ENCODE measurements at regions not wholly inside any gene's neighbourhood (a gene's known extent, or its start where the extent isn't known, plus 50 kb on each side); places are given as distances from the start of the nearest gene placed in this dataset.

- Histone ChIP-seq H3K27ac (no peak overlapping the region), H3K36me3 (ENCODE audit: insufficient read depth, low read length) (no peaks in the 10 kb centered on the region), H3K9ac (ENCODE audit: insufficient read length) (no peak overlapping the region), H3K9me3 (ENCODE audit: low read depth, low read length) (no peaks in the 10 kb centered on the region), H3K4me3 (no peak overlapping the region)
- no peak for TF ChIP-seq EZH2 (IDR thresholded peaks at IDR 0.05)
- no peak for DNase-seq (ENCODE audit: low read depth, low spot score)
Observed at GRCh38 chr12:19683178-19683927, 244.1 kb downstream of the AEBP2 start.

GRCh38 chr12:19687371-19687770 is 248.1 kb downstream of the AEBP2 start:
- Histone ChIP-seq H3K4me3 (no peak overlapping the region), H3K9me3 (ENCODE audit: low read depth, low read length) (no peaks in the 10 kb centered on the region), H3K27ac (no peak overlapping the region), H3K36me3 (ENCODE audit: insufficient read depth, low read length) (no peaks in the 10 kb centered on the region), H3K9ac (ENCODE audit: insufficient read length) (no peak overlapping the region)
- no peak for TF ChIP-seq POLR2AphosphoS5 (IDR thresholded peaks at IDR 0.05; ENCODE audit: borderline replicate concordance, low read depth, low read length)
- no peak for TF ChIP-seq EZH2 (IDR thresholded peaks at IDR 0.05)
- TF ChIP-seq FOXP2 (optimal IDR thresholded peaks at IDR 0.05; ENCODE audit: control extremely low read depth, extremely low read length, insufficient read depth), result no peak
- DNase-seq (ENCODE audit: low read depth, low spot score), result no peak

GRCh38 chr12:19688532-19688931 is 249.2 kb downstream of the AEBP2 start:
- Histone ChIP-seq H3K9ac (ENCODE audit: insufficient read length) (no peak overlapping the region), H3K27ac (no peak overlapping the region), H3K4me3 (no peak overlapping the region), H3K9me3 (ENCODE audit: low read depth, low read length) (no peaks in the 10 kb centered on the region), H3K36me3 (ENCODE audit: insufficient read depth, low read length) (no peaks in the 10 kb centered on the region)
- no peak for DNase-seq (ENCODE audit: low read depth, low spot score)
- TF ChIP-seq FOXP2 (optimal IDR thresholded peaks at IDR 0.05; ENCODE audit: control extremely low read depth, extremely low read length, insufficient read depth) (no peak), POLR2AphosphoS5 (IDR thresholded peaks at IDR 0.05; ENCODE audit: borderline replicate concordance, low read depth, low read length) (no peak), EZH2 (IDR thresholded peaks at IDR 0.05) (no peak)

- H3K4me3 ChIP-seq, result no peak overlapping the region
- H3K9me3 ChIP-seq (ENCODE audit: low read depth, low read length), result no peaks in the 10 kb centered on the region
- H3K36me3 ChIP-seq (ENCODE audit: insufficient read depth, low read length), result no peaks in the 10 kb centered on the region
- TF ChIP-seq EZH2 (IDR thresholded peaks at IDR 0.05) (no peak), POLR2AphosphoS5 (IDR thresholded peaks at IDR 0.05; ENCODE audit: borderline replicate concordance, low read depth, low read length) (no peak), FOXP2 (optimal IDR thresholded peaks at IDR 0.05; ENCODE audit: control extremely low read depth, extremely low read length, insufficient read depth) (no peak)
- H3K27ac ChIP-seq, result no peak overlapping the region
- H3K9ac ChIP-seq (ENCODE audit: insufficient read length), result no peak overlapping the region
- no peak for DNase-seq (ENCODE audit: low read depth, low spot score)
Observed at GRCh38 chr12:19689226-19689625, 249.9 kb downstream of the AEBP2 start.

DNA sequence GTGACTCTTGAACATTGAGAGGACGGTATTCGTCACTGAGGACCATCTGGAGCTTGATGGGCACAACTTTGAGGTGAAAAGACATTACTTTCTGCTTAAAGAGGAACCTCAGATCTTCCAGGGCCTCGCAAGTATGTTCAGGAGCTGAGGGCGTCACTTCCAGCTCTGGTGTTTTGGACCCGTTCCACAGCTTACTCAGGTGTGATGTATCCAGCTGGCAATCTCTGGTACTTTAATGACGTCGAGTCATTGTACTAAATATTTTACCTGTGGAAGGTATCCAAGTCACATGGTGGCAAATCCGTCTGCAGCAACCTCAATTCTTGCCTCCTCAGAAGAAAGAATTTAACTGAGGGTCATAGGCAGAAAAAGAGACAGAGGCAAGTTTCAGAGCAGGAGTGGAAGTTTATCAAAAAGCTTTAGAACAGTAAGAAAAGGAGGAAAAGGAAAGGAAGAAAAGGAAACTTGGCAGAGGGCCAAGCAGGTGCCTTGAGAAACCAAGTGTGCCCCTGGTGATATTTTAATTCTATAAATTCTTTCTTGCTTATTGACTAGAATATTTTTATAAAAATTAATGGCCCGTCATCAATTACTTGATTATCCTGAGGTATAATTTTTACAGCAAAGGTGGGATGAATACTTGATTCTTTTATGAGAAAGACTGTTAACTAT is 250.6 kb downstream of the AEBP2 start:
- no peak overlapping the region for H3K9ac ChIP-seq (ENCODE audit: insufficient read length)
- H3K36me3 ChIP-seq (ENCODE audit: insufficient read depth, low read length), result no peaks in the 10 kb centered on the region
- TF ChIP-seq FOXP2 (optimal IDR thresholded peaks at IDR 0.05; ENCODE audit: control extremely low read depth, extremely low read length, insufficient read depth) (no peak), EZH2 (IDR thresholded peaks at IDR 0.05) (no peak), POLR2AphosphoS5 (IDR thresholded peaks at IDR 0.05; ENCODE audit: borderline replicate concordance, low read depth, low read length) (no peak)
- H3K9me3 ChIP-seq (ENCODE audit: low read depth, low read length), result no peaks in the 10 kb centered on the region
- no peak overlapping the region for H3K4me3 ChIP-seq
- no peak for DNase-seq (ENCODE audit: low read depth, low spot score)
- no peak overlapping the region for H3K27ac ChIP-seq

DNA sequence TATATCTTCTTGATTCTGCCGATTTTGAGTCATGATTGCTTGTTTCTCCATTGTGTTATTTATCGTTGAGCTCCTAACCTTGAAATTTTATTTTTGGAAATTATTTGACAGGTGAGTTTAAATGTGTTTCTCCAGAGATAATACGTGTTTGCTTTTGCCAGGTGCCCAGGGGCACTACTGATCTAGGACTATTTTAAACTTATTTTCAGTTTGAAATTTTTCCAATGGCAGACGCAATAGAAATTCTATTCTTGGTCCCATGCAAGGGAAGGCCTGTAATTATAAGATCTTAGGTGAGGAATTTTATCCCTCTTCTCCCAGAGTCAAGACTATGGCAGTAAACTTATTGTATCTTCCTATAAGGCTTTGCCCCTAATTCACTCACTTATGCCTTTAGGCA is 252.8 kb downstream of the AEBP2 start:
- TF ChIP-seq FOXP2 (optimal IDR thresholded peaks at IDR 0.05; ENCODE audit: control extremely low read depth, extremely low read length, insufficient read depth) (no peak), EZH2 (IDR thresholded peaks at IDR 0.05) (no peak), POLR2AphosphoS5 (IDR thresholded peaks at IDR 0.05; ENCODE audit: borderline replicate concordance, low read depth, low read length) (no peak)
- H3K9ac ChIP-seq (ENCODE audit: insufficient read length), result no peak overlapping the region
- no peaks in the 10 kb centered on the region for H3K9me3 ChIP-seq (ENCODE audit: low read depth, low read length)
- DNase-seq (ENCODE audit: low read depth, low spot score), result no peak
- H3K4me3 ChIP-seq, result no peak overlapping the region
- no peak overlapping the region for H3K27ac ChIP-seq
- no peaks in the 10 kb centered on the region for H3K36me3 ChIP-seq (ENCODE audit: insufficient read depth, low read length)

- no peak overlapping the region for H3K9ac ChIP-seq (ENCODE audit: insufficient read length)
- DNase-seq (ENCODE audit: low read depth, low spot score), result no peak
- no peak overlapping the region for H3K27ac ChIP-seq
- no peak overlapping the region for H3K4me3 ChIP-seq
- no peaks in the 10 kb centered on the region for H3K9me3 ChIP-seq (ENCODE audit: low read depth, low read length)
- no peaks in the 10 kb centered on the region for H3K36me3 ChIP-seq (ENCODE audit: insufficient read depth, low read length)
- TF ChIP-seq POLR2AphosphoS5 (IDR thresholded peaks at IDR 0.05; ENCODE audit: borderline replicate concordance, low read depth, low read length), result no peak
- no peak for TF ChIP-seq FOXP2 (optimal IDR thresholded peaks at IDR 0.05; ENCODE audit: control extremely low read depth, extremely low read length, insufficient read depth)
- no peak for TF ChIP-seq EZH2 (IDR thresholded peaks at IDR 0.05)
Observed at GRCh38 chr12:19692566-19692965, 253.3 kb downstream of the AEBP2 start.

DNA sequence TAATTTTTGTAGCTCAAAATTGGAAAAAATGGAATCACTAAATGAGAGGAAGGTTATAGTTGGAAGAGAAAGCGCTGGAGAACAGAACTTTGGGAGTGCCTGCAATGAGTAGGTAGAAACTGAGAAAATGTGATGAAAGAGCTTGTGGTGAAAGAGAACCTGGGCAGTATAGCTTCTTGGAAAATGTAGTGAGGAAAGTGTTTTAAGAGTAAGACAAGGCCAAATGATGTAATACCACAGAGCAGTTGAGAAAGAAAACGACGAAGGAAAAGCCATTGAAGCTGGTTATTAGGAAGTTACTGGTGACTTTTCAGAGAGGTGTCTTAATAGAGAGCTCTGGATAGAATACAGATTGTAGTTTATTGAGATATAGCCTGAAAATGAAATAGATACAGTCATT is 255.3 kb downstream of the AEBP2 start:
- Histone ChIP-seq H3K4me3 (no peak overlapping the region), H3K9ac (ENCODE audit: insufficient read length) (no peak overlapping the region), H3K9me3 (ENCODE audit: low read depth, low read length) (no peaks in the 10 kb centered on the region), H3K27ac (peak overlapping the region; percentile 18; the same call in 1 of the 2 replicates), H3K36me3 (ENCODE audit: insufficient read depth, low read length) (no peaks in the 10 kb centered on the region)
- no peak for TF ChIP-seq EZH2 (IDR thresholded peaks at IDR 0.05)
- no peak for TF ChIP-seq POLR2AphosphoS5 (IDR thresholded peaks at IDR 0.05; ENCODE audit: borderline replicate concordance, low read depth, low read length)
- no peak for TF ChIP-seq FOXP2 (optimal IDR thresholded peaks at IDR 0.05; ENCODE audit: control extremely low read depth, extremely low read length, insufficient read depth)
- no peak for DNase-seq (ENCODE audit: low read depth, low spot score)
